Fibroblast of lung (primary cell): ENCODE measurements at regions not wholly inside any gene's neighbourhood (a gene's known extent, or its start where the extent isn't known, plus 50 kb on each side); places are given as distances from the start of the nearest gene placed in this dataset.

Source experiments
- DNase-seq, 2 donors: peaks; one replicate each; pipeline versions ENCODE4 v3.0.0 to v3.0.0-alpha.2; 2010; ENCODE audit warnings: low read depth in 2 of 2
- H2AFZ ChIP-seq: 2 replicates; pipeline ENCODE4 v1.5.1; 2012; ENCODE audit warnings: low read length, control low read depth, inconsistent platforms
- H3K27ac ChIP-seq: 2 replicates; pipeline ENCODE4 v1.5.1; 2011; ENCODE audit warnings: low read length, control low read depth; ENCODE audit not compliant: insufficient read depth
- H3K27me3 ChIP-seq: 2 replicates; pipeline ENCODE4 v1.5.1; 2011; ENCODE audit warnings: mild to moderate bottlenecking, low read length; ENCODE audit not compliant: control insufficient read depth, insufficient read depth
- H3K36me3 ChIP-seq: 2 replicates; pipeline ENCODE4 v1.5.1; 2011; ENCODE audit warnings: low read length; ENCODE audit not compliant: control insufficient read depth, insufficient read depth
- H3K4me1 ChIP-seq: 2 replicates; pipeline ENCODE4 v1.5.1; 2011; ENCODE audit warnings: low read length; ENCODE audit not compliant: control insufficient read depth, insufficient read depth; ENCODE audit errors: extremely low read depth
- H3K4me2 ChIP-seq: 2 replicates; pipeline ENCODE4 v1.5.1; 2011; ENCODE audit warnings: low read length, control low read depth; ENCODE audit not compliant: insufficient read depth; ENCODE audit errors: extremely low read depth
- H3K4me3 ChIP-seq, 4 experiments: fragments of 200-600 bp in 1 of 4; sonication (generic) in 1 of 4; replicated peaks in 1 of 4; 2 replicates each; pipeline ENCODE4 v1.5.1; 2011 to 2016; ENCODE audit warnings: low read length in 4 of 4, low read depth in 3 of 4, mild to moderate bottlenecking in 3 of 4, control low read depth in 2 of 4, inconsistent platforms in 1 of 4, mixed read lengths in 1 of 4; ENCODE audit not compliant: insufficient read depth in 1 of 4; ENCODE audit errors: control extremely low read depth in 1 of 4
- H3K79me2 ChIP-seq: 2 replicates; pipeline ENCODE4 v1.5.1; 2012; ENCODE audit warnings: mild to moderate bottlenecking, low read length, inconsistent platforms; ENCODE audit not compliant: control insufficient read depth, insufficient read depth
- H3K9ac ChIP-seq: 2 replicates; pipeline ENCODE4 v1.5.1; 2011; ENCODE audit warnings: mild to moderate bottlenecking, low read length, control low read depth; ENCODE audit not compliant: insufficient read depth
- H3K9me3 ChIP-seq: 2 replicates; pipeline ENCODE4 v1.5.1; 2012; ENCODE audit warnings: low read depth, low read length; ENCODE audit not compliant: control insufficient read depth, insufficient read depth
- H4K20me1 ChIP-seq: 2 replicates; pipeline ENCODE4 v1.5.1; 2011; ENCODE audit warnings: low read length; ENCODE audit not compliant: control insufficient read depth, insufficient read depth; ENCODE audit errors: extremely low read depth
- EZH2 ChIP-seq: IDR thresholded peaks from 2 replicates; pipeline ENCODE4 v1.5.1; 2012; ENCODE audit warnings: low read length, control low read depth, mild to moderate bottlenecking; ENCODE audit errors: missing control alignments
- TF ChIP-seq, protein P1 (sequence below), 2 donors: IDR thresholded peaks in 1 of 2; conservative IDR thresholded peaks in 1 of 2; 1 replicate in 1 of 2; 2 replicates in 1 of 2; pipeline ENCODE4 v1.5.1; 2011 to 2012; ENCODE audit warnings: low read length in 2 of 2, control low read depth in 1 of 2, inconsistent platforms in 1 of 2, low read depth in 1 of 2, mild to moderate bottlenecking in 1 of 2

DNA sequence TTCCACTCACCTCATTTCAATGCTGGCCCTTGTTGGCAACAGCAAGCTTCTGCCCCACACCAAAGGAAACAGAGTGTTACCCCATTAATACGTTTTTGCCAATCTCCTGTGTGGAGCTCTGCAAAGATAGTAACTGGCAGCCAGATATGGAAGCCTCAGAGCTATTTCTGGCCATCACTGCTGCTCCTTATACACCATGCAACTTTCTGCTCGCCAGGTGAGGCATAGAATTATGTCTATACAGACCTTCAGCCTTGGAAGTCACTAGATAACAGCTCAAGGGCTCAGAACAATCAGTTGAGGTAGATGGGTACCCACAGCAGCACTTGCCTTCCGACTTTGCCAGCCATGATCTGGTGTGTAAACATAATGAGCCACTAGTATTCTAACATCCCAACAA lies 214.8 kb upstream of the ALG10B start:
- no peak for DNase-seq
- Histone ChIP-seq H3K9ac (no peak overlapping the region), H3K4me2 (no peak overlapping the region), H3K9me3 (no peaks in the 10 kb centered on the region), H3K4me1 (no peaks in the 10 kb centered on the region), H3K79me2 (no peaks in the 10 kb centered on the region), H3K36me3 (no peaks in the 10 kb centered on the region), H2AFZ (no peak overlapping the region), H3K27me3 (no peaks in the 10 kb centered on the region), H3K27ac (no peak overlapping the region), H3K4me3 (no peak overlapping the region), H4K20me1 (no peaks in the 10 kb centered on the region)
- TF ChIP-seq, protein P1, sequence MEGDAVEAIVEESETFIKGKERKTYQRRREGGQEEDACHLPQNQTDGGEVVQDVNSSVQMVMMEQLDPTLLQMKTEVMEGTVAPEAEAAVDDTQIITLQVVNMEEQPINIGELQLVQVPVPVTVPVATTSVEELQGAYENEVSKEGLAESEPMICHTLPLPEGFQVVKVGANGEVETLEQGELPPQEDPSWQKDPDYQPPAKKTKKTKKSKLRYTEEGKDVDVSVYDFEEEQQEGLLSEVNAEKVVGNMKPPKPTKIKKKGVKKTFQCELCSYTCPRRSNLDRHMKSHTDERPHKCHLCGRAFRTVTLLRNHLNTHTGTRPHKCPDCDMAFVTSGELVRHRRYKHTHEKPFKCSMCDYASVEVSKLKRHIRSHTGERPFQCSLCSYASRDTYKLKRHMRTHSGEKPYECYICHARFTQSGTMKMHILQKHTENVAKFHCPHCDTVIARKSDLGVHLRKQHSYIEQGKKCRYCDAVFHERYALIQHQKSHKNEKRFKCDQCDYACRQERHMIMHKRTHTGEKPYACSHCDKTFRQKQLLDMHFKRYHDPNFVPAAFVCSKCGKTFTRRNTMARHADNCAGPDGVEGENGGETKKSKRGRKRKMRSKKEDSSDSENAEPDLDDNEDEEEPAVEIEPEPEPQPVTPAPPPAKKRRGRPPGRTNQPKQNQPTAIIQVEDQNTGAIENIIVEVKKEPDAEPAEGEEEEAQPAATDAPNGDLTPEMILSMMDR (conservative IDR thresholded peaks at IDR 0.05 in 1 of 2, IDR thresholded peaks at IDR 0.05 in 1 of 2; ENCODE audit: low read depth in 1 of 2, low read length in 2 of 2): no peak
- no peak for TF ChIP-seq EZH2

DNA sequence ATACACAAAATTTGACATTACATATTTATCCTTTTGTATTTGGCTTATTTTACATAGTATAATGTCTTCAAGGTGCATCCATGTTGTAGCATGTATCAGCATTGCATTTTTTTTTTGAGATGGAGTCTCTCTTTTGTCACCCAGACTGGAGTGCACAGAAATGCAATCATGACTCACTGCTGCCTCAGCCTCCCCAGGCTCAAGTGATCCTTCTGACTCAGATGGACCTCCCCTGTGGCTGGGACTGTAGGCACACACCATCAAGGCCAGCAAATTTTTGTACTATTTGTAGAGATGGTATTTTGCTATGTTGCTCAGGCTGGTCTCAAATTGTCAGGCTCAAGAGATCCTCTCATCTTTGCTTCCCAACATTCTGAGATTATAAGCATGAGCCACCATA lies 214.4 kb upstream of the ALG10B start:
- Histone ChIP-seq H3K27ac (no peak overlapping the region), H2AFZ (no peak overlapping the region), H3K36me3 (no peaks in the 10 kb centered on the region), H3K9ac (no peak overlapping the region), H3K4me1 (no peaks in the 10 kb centered on the region), H3K27me3 (no peaks in the 10 kb centered on the region), H3K9me3 (no peaks in the 10 kb centered on the region), H4K20me1 (no peaks in the 10 kb centered on the region), H3K4me2 (no peak overlapping the region), H3K79me2 (no peaks in the 10 kb centered on the region), H3K4me3 (no peak overlapping the region)
- TF ChIP-seq EZH2: no peak
- TF ChIP-seq, protein P1 (conservative IDR thresholded peaks at IDR 0.05 in 1 of 2, IDR thresholded peaks at IDR 0.05 in 1 of 2; ENCODE audit: low read depth in 1 of 2, low read length in 2 of 2): no peak
- DNase-seq: no peak

DNA sequence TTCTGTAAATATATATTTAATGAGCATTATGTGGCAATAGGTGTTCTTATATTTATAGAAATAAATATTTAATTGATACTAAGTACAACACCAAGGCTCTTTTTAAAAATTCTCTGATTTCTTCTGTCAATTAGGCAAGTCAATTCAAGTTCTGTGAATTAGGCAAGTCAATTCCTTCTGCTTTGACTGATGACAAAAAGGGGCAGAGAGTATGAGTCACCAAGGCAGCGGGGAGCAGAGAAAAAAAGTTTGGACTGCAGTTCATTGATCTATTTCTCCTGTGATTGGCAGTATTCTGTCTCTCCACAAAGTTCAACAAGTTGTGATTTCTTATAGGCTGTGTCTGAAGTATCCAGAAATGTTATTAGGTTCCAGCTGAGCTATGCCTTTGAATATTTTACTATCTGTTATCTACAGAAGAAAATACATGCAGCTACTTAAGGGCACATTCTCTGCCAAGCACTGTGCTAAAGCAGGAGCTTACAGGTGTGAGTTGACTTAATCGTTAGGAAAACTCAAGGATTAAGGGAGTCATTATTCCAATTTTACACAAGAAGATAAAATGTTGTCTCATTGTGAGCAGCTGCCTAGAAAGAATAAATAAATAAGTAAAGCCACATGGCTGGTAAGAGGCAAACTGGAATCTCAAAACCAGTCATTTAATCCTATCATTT lies 206.4 kb upstream of the ALG10B start:
- Histone ChIP-seq H3K4me3 (no peak overlapping the region), H3K36me3 (no peaks in the 10 kb centered on the region), H2AFZ (no peak overlapping the region), H3K4me2 (no peak overlapping the region), H3K27me3 (no peaks in the 10 kb centered on the region), H4K20me1 (no peaks in the 10 kb centered on the region), H3K27ac (no peak overlapping the region), H3K79me2 (no peaks in the 10 kb centered on the region), H3K9ac (no peak overlapping the region), H3K9me3 (no peaks in the 10 kb centered on the region), H3K4me1 (no peaks in the 10 kb centered on the region)
- TF ChIP-seq EZH2: no peak
- TF ChIP-seq, protein P1 (conservative IDR thresholded peaks at IDR 0.05 in 1 of 2, IDR thresholded peaks at IDR 0.05 in 1 of 2; ENCODE audit: low read depth in 1 of 2, low read length in 2 of 2): no peak
- DNase-seq: no peak
